GM23338 (cell line): ENCODE measurements at regions not wholly inside any gene's neighbourhood (a gene's known extent, or its start where the extent isn't known, plus 50 kb on each side); places are given as distances from the start of the nearest gene placed in this dataset.

ENCODE experiments used
- ATAC-seq: fragments of 200-7000 bp; cut with Tn5 transposase; 3 replicates; pipeline ENCODE4 v1.9.1; 2020
- DNase-seq: peaks from one replicate; pipeline ENCODE4 v3.0.0-alpha.2; 2015; ENCODE audit warnings: low spot score
- H2AFZ ChIP-seq: fragments of 200-600 bp; sonication (generic); 2 replicates; pipeline ENCODE4 v1.8.0; 2016; ENCODE audit warnings: antibody characterized with exemption, mild to moderate bottlenecking, moderate library complexity
- H3F3A ChIP-seq: fragments of 200-600 bp; sonication (generic); replicated peaks from 2 replicates; pipeline ENCODE4 v1.8.0; 2017; ENCODE audit warnings: antibody characterized with exemption, mixed run types, low read depth
- H3K27ac ChIP-seq: fragments of 200-600 bp; sonication (generic); 2 replicates; pipeline ENCODE4 v1.6.1; 2016; ENCODE audit warnings: low read depth
- H3K27me3 ChIP-seq: fragments of 200-600 bp; sonication (generic); 2 replicates; pipeline ENCODE4 v1.8.0; 2016; ENCODE audit warnings: mild to moderate bottlenecking, mixed run types, moderate library complexity; ENCODE audit not compliant: insufficient read depth
- H3K36me3 ChIP-seq: fragments of 200-600 bp; sonication (generic); 2 replicates; pipeline ENCODE4 v1.8.0; 2016; ENCODE audit warnings: mild to moderate bottlenecking; ENCODE audit not compliant: insufficient read depth
- H3K4me1 ChIP-seq: fragments of 200-600 bp; sonication (generic); 2 replicates; pipeline ENCODE4 v1.8.0; 2016; ENCODE audit warnings: mild to moderate bottlenecking, moderate library complexity; ENCODE audit not compliant: insufficient read depth
- H3K4me2 ChIP-seq: fragments of 200-600 bp; sonication (generic); 2 replicates; pipeline ENCODE4 v1.7.1; 2017; ENCODE audit warnings: mixed run types
- H3K4me3 ChIP-seq: fragments of 200-600 bp; sonication (generic); 2 replicates; pipeline ENCODE4 v1.6.1; 2016; ENCODE audit warnings: mixed run types
- H3K79me2 ChIP-seq: fragments of 200-600 bp; sonication (generic); replicated peaks from 2 replicates; pipeline ENCODE4 v1.8.0; 2017; ENCODE audit warnings: mild to moderate bottlenecking; ENCODE audit not compliant: insufficient read depth
- H3K9me2 ChIP-seq: fragments of 200-600 bp; sonication (generic); 2 replicates; pipeline ENCODE4 v1.8.0; 2017; ENCODE audit not compliant: insufficient read depth
- H4K20me1 ChIP-seq: fragments of 200-600 bp; sonication (generic); replicated peaks from 2 replicates; pipeline ENCODE4 v1.8.0; 2017; ENCODE audit warnings: mild to moderate bottlenecking; ENCODE audit not compliant: insufficient read depth
- H3K27ac Mint-ChIP-seq: 2 replicates; pipeline ENCODE4 v1.8.0; 2020; ENCODE audit warnings: inconsistent platforms, mild to moderate bottlenecking, moderate library complexity, mixed read lengths
- H3K27me3 Mint-ChIP-seq: 3 replicates; pipeline ENCODE4 v1.8.0; 2022; ENCODE audit warnings: low read depth, mild to moderate bottlenecking, moderate library complexity, mixed read lengths, inconsistent platforms; ENCODE audit not compliant: insufficient read depth, poor library complexity
- H3K36me3 Mint-ChIP-seq: 3 replicates; pipeline ENCODE4 v1.8.0; 2021; ENCODE audit warnings: low read depth, mild to moderate bottlenecking, inconsistent platforms, moderate library complexity, mixed read lengths
- H3K4me1 Mint-ChIP-seq: 3 replicates; pipeline ENCODE4 v1.8.0; 2020; ENCODE audit warnings: mild to moderate bottlenecking, inconsistent platforms, mixed read lengths
- H3K4me3 Mint-ChIP-seq: 3 replicates; pipeline ENCODE4 v1.8.0; 2021; ENCODE audit warnings: moderate library complexity, mild to moderate bottlenecking, inconsistent platforms, mixed read lengths
- H3K9me3 Mint-ChIP-seq: 3 replicates; pipeline ENCODE4 v1.8.0; 2020; ENCODE audit warnings: moderate library complexity, mild to moderate bottlenecking, inconsistent platforms, mixed read lengths
- CREB1 ChIP-seq: fragments of 250-450 bp; sonication (Bioruptor Pico); IDR thresholded peaks from 2 replicates; pipeline ENCODE4 v1.5.0; 2020; ENCODE audit warnings: low read depth, mild to moderate bottlenecking, moderate library complexity
- EZH2 ChIP-seq: fragments of 200-600 bp; sonication (generic); IDR thresholded peaks from one replicate; pipeline ENCODE4 v1.8.0; 2017; ENCODE audit warnings: antibody characterized with exemption, mild to moderate bottlenecking, low read depth; ENCODE audit not compliant: unreplicated experiment
- EZH2phosphoT487 ChIP-seq: fragments of 200-600 bp; sonication (generic); IDR thresholded peaks from one replicate; pipeline ENCODE4 v1.8.1; 2018; ENCODE audit warnings: antibody characterized with exemption; ENCODE audit not compliant: unreplicated experiment
- JUNB ChIP-seq: IDR thresholded peaks from one replicate; pipeline ENCODE4 v1.6.1; 2016; ENCODE audit warnings: antibody characterized with exemption; ENCODE audit not compliant: unreplicated experiment
- NANOG ChIP-seq: IDR thresholded peaks from 2 replicates; pipeline ENCODE4 v1.6.1; 2016; ENCODE audit warnings: antibody characterized with exemption, borderline replicate concordance
- POLR2AphosphoS5 ChIP-seq: IDR thresholded peaks from 2 replicates; pipeline ENCODE4 v1.6.1; 2016; ENCODE audit warnings: antibody characterized with exemption, low read depth
- STAT1 ChIP-seq: IDR thresholded peaks from one replicate; pipeline ENCODE4 v1.6.1; 2016; ENCODE audit warnings: antibody characterized with exemption; ENCODE audit not compliant: unreplicated experiment
- ZNF114 ChIP-seq: fragments of 250-450 bp; sonication (Bioruptor Pico); IDR thresholded peaks from 2 replicates; pipeline ENCODE4 v1.5.0; 2020; ENCODE audit warnings: mild to moderate bottlenecking, moderate library complexity
- ZNF331 ChIP-seq: fragments of 250-450 bp; sonication (Bioruptor Pico); IDR thresholded peaks from 2 replicates; pipeline ENCODE4 v1.5.0; 2020; ENCODE audit warnings: low read depth, mild to moderate bottlenecking, moderate library complexity
- TF ChIP-seq, protein P1 (sequence below): IDR thresholded peaks from 2 replicates; pipeline ENCODE4 v1.6.1; 2016; ENCODE audit warnings: antibody characterized with exemption
- TF ChIP-seq, protein P2 (sequence below), 2 experiments: fragments of 200-600 bp in 1 of 2; sonication (generic) in 1 of 2; conservative IDR thresholded peaks; 2 replicates each; pipeline versions ENCODE4 v1.5.1 to v1.6.1; 2016 to 2017; ENCODE audit warnings: antibody characterized with exemption in 2 of 2, low read depth in 2 of 2, mild to moderate bottlenecking in 2 of 2, moderate library complexity in 1 of 2
- TF ChIP-seq, protein P3 (sequence below): IDR thresholded peaks from one replicate; pipeline ENCODE4 v1.6.1; 2018; ENCODE audit warnings: antibody characterized with exemption; ENCODE audit not compliant: unreplicated experiment
- TF ChIP-seq, protein P4 (sequence below): fragments of 250-450 bp; sonication (Bioruptor Pico); IDR thresholded peaks from 2 replicates; pipeline ENCODE4 v1.5.0; 2020; ENCODE audit warnings: mild to moderate bottlenecking, moderate library complexity

DNA sequence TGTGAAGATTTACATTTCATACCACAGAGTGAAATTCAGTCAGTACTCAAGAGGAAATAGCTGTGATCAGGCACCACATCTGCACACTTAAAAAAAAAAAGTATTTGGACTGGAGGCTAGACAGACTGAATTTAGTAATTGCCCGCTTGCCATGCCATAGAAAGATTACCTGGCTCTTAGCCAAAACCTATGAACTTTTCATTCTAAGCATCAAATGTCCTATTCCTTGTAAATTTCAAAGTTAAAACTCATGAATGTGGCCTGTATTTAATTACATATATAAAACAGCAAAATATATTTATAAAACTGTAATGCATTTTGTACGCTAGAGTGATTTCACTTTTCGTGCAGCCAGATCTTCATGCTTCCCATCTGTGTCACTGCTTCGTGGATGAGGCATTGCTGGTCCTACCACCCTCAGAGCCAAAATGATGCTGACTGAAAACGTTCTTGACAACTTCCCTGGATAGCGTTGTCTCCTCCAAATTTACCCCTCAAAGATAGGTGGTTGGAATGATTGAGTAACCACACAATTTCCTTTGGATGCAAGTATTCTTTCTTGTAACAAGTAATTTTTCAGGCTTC, 447.9 kb upstream of the SGCD start:
- H3K27me3 ChIP-seq = no peaks in the 10 kb centered on the region
- Mint-ChIP-seq H3K9me3 (no peaks in the 10 kb centered on the region), H3K27me3 (no peaks in the 10 kb centered on the region), H3K36me3 (no peaks in the 10 kb centered on the region), H3K4me1 (no peaks in the 10 kb centered on the region), H3K4me3 (no peak overlapping the region), H3K27ac (no peak overlapping the region)
- H3K4me1 ChIP-seq = no peaks in the 10 kb centered on the region
- H3K36me3 ChIP-seq = no peaks in the 10 kb centered on the region
- ATAC-seq (no peak), DNase-seq (no peak)
- no peaks in the 10 kb centered on the region for H4K20me1 ChIP-seq
- no peaks in the 10 kb centered on the region for H3K9me2 ChIP-seq
- H3K27ac ChIP-seq = no peak overlapping the region
- TF ChIP-seq, protein P1, sequence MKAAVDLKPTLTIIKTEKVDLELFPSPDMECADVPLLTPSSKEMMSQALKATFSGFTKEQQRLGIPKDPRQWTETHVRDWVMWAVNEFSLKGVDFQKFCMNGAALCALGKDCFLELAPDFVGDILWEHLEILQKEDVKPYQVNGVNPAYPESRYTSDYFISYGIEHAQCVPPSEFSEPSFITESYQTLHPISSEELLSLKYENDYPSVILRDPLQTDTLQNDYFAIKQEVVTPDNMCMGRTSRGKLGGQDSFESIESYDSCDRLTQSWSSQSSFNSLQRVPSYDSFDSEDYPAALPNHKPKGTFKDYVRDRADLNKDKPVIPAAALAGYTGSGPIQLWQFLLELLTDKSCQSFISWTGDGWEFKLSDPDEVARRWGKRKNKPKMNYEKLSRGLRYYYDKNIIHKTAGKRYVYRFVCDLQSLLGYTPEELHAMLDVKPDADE = no peak
- TF ChIP-seq STAT1 (no peak), EZH2phosphoT487 (no peak), ZNF331 (CRISPR knock-in tag) (no peak), POLR2AphosphoS5 (no peak), JUNB (no peak), EZH2 (no peak), NANOG (no peak), ZNF114 (CRISPR knock-in tag) (no peak), CREB1 (CRISPR knock-in tag) (no peak)
- TF ChIP-seq, protein P2, sequence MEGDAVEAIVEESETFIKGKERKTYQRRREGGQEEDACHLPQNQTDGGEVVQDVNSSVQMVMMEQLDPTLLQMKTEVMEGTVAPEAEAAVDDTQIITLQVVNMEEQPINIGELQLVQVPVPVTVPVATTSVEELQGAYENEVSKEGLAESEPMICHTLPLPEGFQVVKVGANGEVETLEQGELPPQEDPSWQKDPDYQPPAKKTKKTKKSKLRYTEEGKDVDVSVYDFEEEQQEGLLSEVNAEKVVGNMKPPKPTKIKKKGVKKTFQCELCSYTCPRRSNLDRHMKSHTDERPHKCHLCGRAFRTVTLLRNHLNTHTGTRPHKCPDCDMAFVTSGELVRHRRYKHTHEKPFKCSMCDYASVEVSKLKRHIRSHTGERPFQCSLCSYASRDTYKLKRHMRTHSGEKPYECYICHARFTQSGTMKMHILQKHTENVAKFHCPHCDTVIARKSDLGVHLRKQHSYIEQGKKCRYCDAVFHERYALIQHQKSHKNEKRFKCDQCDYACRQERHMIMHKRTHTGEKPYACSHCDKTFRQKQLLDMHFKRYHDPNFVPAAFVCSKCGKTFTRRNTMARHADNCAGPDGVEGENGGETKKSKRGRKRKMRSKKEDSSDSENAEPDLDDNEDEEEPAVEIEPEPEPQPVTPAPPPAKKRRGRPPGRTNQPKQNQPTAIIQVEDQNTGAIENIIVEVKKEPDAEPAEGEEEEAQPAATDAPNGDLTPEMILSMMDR (conservative IDR thresholded peaks at IDR 0.05; ENCODE audit: low read depth in 2 of 2) = no peak
- TF ChIP-seq, protein P3, sequence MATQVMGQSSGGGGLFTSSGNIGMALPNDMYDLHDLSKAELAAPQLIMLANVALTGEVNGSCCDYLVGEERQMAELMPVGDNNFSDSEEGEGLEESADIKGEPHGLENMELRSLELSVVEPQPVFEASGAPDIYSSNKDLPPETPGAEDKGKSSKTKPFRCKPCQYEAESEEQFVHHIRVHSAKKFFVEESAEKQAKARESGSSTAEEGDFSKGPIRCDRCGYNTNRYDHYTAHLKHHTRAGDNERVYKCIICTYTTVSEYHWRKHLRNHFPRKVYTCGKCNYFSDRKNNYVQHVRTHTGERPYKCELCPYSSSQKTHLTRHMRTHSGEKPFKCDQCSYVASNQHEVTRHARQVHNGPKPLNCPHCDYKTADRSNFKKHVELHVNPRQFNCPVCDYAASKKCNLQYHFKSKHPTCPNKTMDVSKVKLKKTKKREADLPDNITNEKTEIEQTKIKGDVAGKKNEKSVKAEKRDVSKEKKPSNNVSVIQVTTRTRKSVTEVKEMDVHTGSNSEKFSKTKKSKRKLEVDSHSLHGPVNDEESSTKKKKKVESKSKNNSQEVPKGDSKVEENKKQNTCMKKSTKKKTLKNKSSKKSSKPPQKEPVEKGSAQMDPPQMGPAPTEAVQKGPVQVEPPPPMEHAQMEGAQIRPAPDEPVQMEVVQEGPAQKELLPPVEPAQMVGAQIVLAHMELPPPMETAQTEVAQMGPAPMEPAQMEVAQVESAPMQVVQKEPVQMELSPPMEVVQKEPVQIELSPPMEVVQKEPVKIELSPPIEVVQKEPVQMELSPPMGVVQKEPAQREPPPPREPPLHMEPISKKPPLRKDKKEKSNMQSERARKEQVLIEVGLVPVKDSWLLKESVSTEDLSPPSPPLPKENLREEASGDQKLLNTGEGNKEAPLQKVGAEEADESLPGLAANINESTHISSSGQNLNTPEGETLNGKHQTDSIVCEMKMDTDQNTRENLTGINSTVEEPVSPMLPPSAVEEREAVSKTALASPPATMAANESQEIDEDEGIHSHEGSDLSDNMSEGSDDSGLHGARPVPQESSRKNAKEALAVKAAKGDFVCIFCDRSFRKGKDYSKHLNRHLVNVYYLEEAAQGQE = no peak
- TF ChIP-seq, protein P4, sequence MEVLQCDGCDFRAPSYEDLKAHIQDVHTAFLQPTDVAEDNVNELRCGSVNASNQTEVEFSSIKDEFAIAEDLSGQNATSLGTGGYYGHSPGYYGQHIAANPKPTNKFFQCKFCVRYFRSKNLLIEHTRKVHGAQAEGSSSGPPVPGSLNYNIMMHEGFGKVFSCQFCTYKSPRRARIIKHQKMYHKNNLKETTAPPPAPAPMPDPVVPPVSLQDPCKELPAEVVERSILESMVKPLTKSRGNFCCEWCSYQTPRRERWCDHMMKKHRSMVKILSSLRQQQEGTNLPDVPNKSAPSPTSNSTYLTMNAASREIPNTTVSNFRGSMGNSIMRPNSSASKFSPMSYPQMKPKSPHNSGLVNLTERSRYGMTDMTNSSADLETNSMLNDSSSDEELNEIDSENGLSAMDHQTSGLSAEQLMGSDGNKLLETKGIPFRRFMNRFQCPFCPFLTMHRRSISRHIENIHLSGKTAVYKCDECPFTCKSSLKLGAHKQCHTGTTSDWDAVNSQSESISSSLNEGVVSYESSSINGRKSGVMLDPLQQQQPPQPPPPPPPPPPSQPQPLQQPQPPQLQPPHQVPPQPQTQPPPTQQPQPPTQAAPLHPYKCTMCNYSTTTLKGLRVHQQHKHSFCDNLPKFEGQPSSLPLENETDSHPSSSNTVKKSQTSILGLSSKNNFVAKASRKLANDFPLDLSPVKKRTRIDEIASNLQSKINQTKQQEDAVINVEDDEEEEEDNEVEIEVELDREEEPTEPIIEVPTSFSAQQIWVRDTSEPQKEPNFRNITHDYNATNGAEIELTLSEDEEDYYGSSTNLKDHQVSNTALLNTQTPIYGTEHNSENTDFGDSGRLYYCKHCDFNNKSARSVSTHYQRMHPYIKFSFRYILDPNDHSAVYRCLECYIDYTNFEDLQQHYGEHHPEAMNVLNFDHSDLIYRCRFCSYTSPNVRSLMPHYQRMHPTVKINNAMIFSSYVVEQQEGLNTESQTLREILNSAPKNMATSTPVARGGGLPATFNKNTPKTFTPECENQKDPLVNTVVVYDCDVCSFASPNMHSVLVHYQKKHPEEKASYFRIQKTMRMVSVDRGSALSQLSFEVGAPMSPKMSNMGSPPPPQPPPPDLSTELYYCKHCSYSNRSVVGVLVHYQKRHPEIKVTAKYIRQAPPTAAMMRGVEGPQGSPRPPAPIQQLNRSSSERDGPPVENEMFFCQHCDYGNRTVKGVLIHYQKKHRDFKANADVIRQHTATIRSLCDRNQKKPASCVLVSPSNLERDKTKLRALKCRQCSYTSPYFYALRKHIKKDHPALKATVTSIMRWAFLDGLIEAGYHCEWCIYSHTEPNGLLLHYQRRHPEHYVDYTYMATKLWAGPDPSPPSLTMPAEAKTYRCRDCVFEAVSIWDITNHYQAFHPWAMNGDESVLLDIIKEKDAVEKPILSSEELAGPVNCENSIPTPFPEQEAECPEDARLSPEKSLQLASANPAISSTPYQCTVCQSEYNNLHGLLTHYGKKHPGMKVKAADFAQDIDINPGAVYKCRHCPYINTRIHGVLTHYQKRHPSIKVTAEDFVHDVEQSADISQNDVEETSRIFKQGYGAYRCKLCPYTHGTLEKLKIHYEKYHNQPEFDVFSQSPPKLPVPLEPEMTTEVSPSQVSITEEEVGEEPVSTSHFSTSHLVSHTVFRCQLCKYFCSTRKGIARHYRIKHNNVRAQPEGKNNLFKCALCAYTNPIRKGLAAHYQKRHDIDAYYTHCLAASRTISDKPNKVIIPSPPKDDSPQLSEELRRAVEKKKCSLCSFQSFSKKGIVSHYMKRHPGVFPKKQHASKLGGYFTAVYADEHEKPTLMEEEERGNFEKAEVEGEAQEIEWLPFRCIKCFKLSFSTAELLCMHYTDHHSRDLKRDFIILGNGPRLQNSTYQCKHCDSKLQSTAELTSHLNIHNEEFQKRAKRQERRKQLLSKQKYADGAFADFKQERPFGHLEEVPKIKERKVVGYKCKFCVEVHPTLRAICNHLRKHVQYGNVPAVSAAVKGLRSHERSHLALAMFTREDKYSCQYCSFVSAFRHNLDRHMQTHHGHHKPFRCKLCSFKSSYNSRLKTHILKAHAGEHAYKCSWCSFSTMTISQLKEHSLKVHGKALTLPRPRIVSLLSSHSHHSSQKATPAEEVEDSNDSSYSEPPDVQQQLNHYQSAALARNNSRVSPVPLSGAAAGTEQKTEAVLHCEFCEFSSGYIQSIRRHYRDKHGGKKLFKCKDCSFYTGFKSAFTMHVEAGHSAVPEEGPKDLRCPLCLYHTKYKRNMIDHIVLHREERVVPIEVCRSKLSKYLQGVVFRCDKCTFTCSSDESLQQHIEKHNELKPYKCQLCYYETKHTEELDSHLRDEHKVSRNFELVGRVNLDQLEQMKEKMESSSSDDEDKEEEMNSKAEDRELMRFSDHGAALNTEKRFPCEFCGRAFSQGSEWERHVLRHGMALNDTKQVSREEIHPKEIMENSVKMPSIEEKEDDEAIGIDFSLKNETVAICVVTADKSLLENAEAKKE = no peak
- H3K4me2 ChIP-seq = no peak overlapping the region
- H3F3A ChIP-seq = no peaks in the 10 kb centered on the region
- H3K79me2 ChIP-seq = no peaks in the 10 kb centered on the region
- no peak overlapping the region for H3K4me3 ChIP-seq
- no peak overlapping the region for H2AFZ ChIP-seq
